Hematopoietic multipotent progenitor cell treated with erythropoietin and hydrocortisone succinate and interleukin-3 and kit ligand, for 17 days (in vitro differentiated cells): ENCODE measurements at regions not wholly inside any gene's neighbourhood (a gene's known extent, or its start where the extent isn't known, plus 50 kb on each side); places are given as distances from the start of the nearest gene placed in this dataset.

ENCODE experiments used
- DNase-seq: peaks from one replicate; pipeline ENCODE4 v3.0.0-alpha.2; 2015; ENCODE audit warnings: low spot score

GRCh38 chr17:27391427-27391826 is 64.8 kb upstream of the KSR1 start:
- DNase-seq, result no peak

GRCh38 chr17:27396045-27396444 is 60.2 kb upstream of the KSR1 start:
- no peak for DNase-seq

- DNase-seq, result no peak
These were observed 59.3 kb upstream of the KSR1 start for GRCh38 chr17:27396941-27397340.

GRCh38 chr17:27398691-27399090 is 57.6 kb upstream of the KSR1 start:
- no peak for DNase-seq

GRCh38 chr17:27400991-27401390 is 55.3 kb upstream of the KSR1 start:
- no peak for DNase-seq

GRCh38 chr17:27402943-27403342 is 53.3 kb upstream of the KSR1 start:
- no peak for DNase-seq

- no peak for DNase-seq
These were observed 52.7 kb upstream of the KSR1 start for GRCh38 chr17:27403480-27404005.

GRCh38 chr17:27404676-27405075 is 51.6 kb upstream of the KSR1 start:
- DNase-seq, result no peak
